ENCODE measurements at regions not wholly inside any gene's neighbourhood (a gene's known extent, or its start where the extent isn't known, plus 50 kb on each side); places are given as distances from the start of the nearest gene placed in this dataset.

DNA sequence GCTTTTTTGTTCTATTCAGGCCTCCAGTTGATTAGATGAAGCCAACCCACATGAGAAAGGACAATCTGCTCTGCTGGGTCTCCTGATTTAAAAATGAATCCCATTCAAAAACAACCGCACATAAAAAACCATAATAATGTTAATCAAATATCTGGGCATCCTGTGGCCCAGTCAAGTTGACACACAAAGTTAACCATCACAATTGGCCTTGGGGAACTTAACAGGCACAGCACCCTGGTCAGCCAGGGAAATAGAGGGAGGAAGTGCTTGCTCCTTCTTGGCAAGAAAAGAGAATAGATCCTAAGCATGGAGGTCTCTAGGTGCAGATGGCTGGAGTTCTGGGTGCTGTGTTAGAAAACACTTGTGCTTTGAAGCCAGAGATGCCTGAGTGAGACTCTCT lies 109.6 kb upstream of the OLIG2 start:
- Histone ChIP-seq H3K36me3 (ENCODE audit: control insufficient read depth in 2 of 2, extremely low read depth in 1 of 2, insufficient read depth in 2 of 2, low read length in 2 of 2) (no peaks in the 10 kb centered on the region), H3K9me1 (ENCODE audit: control insufficient read depth, extremely low read depth, insufficient read depth, low read length) (no peaks in the 10 kb centered on the region), H4K20me1 (ENCODE audit: control insufficient read depth, extremely low read depth, insufficient read depth, low read length) (no peaks in the 10 kb centered on the region), H3K4me1 (ENCODE audit: control insufficient read depth, extremely low read depth, insufficient read depth, low read length) (no peaks in the 10 kb centered on the region), H3K79me2 (ENCODE audit: control insufficient read depth, insufficient read depth, low read length) (no peaks in the 10 kb centered on the region), H3K9me3 (ENCODE audit: control insufficient read depth, low read depth, low read length) (no peaks in the 10 kb centered on the region), H2AFZ (ENCODE audit: control insufficient read depth, low read length) (no peak overlapping the region), H3K27me3 (ENCODE audit: control insufficient read depth, extremely low read depth, insufficient read depth, low read length) (no peaks in the 10 kb centered on the region), H3K27ac (ENCODE audit: control insufficient read depth, insufficient read depth, low read length) (no peak overlapping the region), H3K4me3 (ENCODE audit: control insufficient read depth in 2 of 3, extremely low read depth in 1 of 3, insufficient read depth in 2 of 3, low read depth in 1 of 3, low read length in 3 of 3) (no peak overlapping the region), H3K9ac (ENCODE audit: control insufficient read depth, extremely low read depth, insufficient read depth, low read length) (no peak overlapping the region), H3K4me2 (ENCODE audit: control insufficient read depth, extremely low read depth, insufficient read depth, low read depth, low read length) (no peak overlapping the region)
- FAIRE-seq (no peak), DNase-seq (ENCODE audit: low read depth, low spot score) (no peak)
- no peak for TF ChIP-seq EZH2 (IDR thresholded peaks at IDR 0.05; ENCODE audit: low read length)
- TF ChIP-seq, protein P1, sequence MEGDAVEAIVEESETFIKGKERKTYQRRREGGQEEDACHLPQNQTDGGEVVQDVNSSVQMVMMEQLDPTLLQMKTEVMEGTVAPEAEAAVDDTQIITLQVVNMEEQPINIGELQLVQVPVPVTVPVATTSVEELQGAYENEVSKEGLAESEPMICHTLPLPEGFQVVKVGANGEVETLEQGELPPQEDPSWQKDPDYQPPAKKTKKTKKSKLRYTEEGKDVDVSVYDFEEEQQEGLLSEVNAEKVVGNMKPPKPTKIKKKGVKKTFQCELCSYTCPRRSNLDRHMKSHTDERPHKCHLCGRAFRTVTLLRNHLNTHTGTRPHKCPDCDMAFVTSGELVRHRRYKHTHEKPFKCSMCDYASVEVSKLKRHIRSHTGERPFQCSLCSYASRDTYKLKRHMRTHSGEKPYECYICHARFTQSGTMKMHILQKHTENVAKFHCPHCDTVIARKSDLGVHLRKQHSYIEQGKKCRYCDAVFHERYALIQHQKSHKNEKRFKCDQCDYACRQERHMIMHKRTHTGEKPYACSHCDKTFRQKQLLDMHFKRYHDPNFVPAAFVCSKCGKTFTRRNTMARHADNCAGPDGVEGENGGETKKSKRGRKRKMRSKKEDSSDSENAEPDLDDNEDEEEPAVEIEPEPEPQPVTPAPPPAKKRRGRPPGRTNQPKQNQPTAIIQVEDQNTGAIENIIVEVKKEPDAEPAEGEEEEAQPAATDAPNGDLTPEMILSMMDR (optimal IDR thresholded peaks at IDR 0.05 in 1 of 3, IDR thresholded peaks at IDR 0.05 in 1 of 3, conservative IDR thresholded peaks at IDR 0.05 in 1 of 3; ENCODE audit: extremely low read depth in 1 of 3, insufficient read depth in 2 of 3, low read length in 3 of 3) = no peak
- dilution Hi-C loops (cut with MboI; ENCODE audit: extremely low pct_ligation_motif_present, low sequenced_read_pairs) = no loop called here

DNA sequence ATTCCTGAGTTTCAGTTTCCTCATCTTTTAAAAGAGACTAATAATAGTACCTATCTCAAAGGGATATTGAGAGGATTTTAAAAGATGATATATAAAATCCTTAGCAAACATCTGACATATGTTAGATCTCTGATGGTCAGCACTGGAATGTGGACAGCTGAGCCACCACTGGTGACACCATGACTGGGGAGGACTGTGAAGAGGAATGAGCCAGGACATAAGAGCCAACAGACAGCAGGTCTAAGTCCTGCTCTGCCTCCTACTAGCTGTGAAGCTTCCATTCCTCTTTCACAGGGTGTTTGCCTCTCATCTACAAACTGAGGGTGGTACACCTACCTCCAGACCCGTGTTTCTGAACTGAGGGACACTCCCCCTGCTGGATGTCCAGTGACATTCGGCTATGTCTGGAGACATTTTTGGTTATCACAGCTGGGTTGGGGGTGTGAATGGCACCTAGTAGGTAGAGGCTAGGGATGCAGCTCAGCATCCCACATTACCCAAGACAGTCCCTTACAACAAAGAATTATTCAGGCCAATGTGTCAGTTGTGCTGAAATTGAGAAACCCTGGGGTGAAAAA lies 109.1 kb upstream of the OLIG2 start:
- FAIRE-seq (no peak), DNase-seq (ENCODE audit: low read depth, low spot score) (no peak)
- no peaks in the 10 kb centered on the region for H3K9me1 ChIP-seq (ENCODE audit: control insufficient read depth, extremely low read depth, insufficient read depth, low read length)
- H3K4me1 ChIP-seq (ENCODE audit: control insufficient read depth, extremely low read depth, insufficient read depth, low read length) = no peaks in the 10 kb centered on the region
- TF ChIP-seq, protein P1 (optimal IDR thresholded peaks at IDR 0.05 in 1 of 3, IDR thresholded peaks at IDR 0.05 in 1 of 3, conservative IDR thresholded peaks at IDR 0.05 in 1 of 3; ENCODE audit: extremely low read depth in 1 of 3, insufficient read depth in 2 of 3, low read length in 3 of 3) = peak in 1 of 3 experiments; percentile 30
- TF ChIP-seq EZH2 (IDR thresholded peaks at IDR 0.05; ENCODE audit: low read length) = no peak
- no peaks in the 10 kb centered on the region for H3K79me2 ChIP-seq (ENCODE audit: control insufficient read depth, insufficient read depth, low read length)
- no peak overlapping the region for H3K4me2 ChIP-seq (ENCODE audit: control insufficient read depth, extremely low read depth, insufficient read depth, low read depth, low read length)
- H2AFZ ChIP-seq (ENCODE audit: control insufficient read depth, low read length) = no peak overlapping the region
- no peak overlapping the region for H3K27ac ChIP-seq (ENCODE audit: control insufficient read depth, insufficient read depth, low read length)
- no peaks in the 10 kb centered on the region for H3K9me3 ChIP-seq (ENCODE audit: control insufficient read depth, low read depth, low read length)
- H3K36me3 ChIP-seq (ENCODE audit: control insufficient read depth in 2 of 2, extremely low read depth in 1 of 2, insufficient read depth in 2 of 2, low read length in 2 of 2) = no peaks in the 10 kb centered on the region
- dilution Hi-C loops (cut with MboI; ENCODE audit: extremely low pct_ligation_motif_present, low sequenced_read_pairs) = no loop called here
- H3K4me3 ChIP-seq (ENCODE audit: control insufficient read depth in 2 of 3, extremely low read depth in 1 of 3, insufficient read depth in 2 of 3, low read depth in 1 of 3, low read length in 3 of 3) = no peak overlapping the region
- no peak overlapping the region for H3K9ac ChIP-seq (ENCODE audit: control insufficient read depth, extremely low read depth, insufficient read depth, low read length)
- no peaks in the 10 kb centered on the region for H4K20me1 ChIP-seq (ENCODE audit: control insufficient read depth, extremely low read depth, insufficient read depth, low read length)
- H3K27me3 ChIP-seq (ENCODE audit: control insufficient read depth, extremely low read depth, insufficient read depth, low read length) = no peaks in the 10 kb centered on the region

Data from keratinocyte (primary cell).